HUES64 (cell line): ENCODE measurements at regions not wholly inside any gene's neighbourhood (a gene's known extent, or its start where the extent isn't known, plus 50 kb on each side); places are given as distances from the start of the nearest gene placed in this dataset.

Source experiments
- H3K27ac ChIP-seq: 2 replicates; pipeline ENCODE4 v1.7.0; 2013; ENCODE audit warnings: low read depth, low read length, inconsistent platforms
- H3K27me3 ChIP-seq: 2 replicates; pipeline ENCODE4 v1.6.1; 2013; ENCODE audit warnings: mild to moderate bottlenecking, low read length; ENCODE audit not compliant: insufficient read depth
- H3K36me3 ChIP-seq: 2 replicates; pipeline ENCODE4 v1.6.1; 2013; ENCODE audit warnings: mild to moderate bottlenecking, low read length; ENCODE audit not compliant: insufficient read depth
- H3K4me1 ChIP-seq: 2 replicates; pipeline ENCODE4 v1.6.1; 2013; ENCODE audit warnings: mild to moderate bottlenecking, low read length, moderate library complexity; ENCODE audit not compliant: insufficient read depth
- H3K4me3 ChIP-seq: 2 replicates; pipeline ENCODE4 v1.5.1; 2013; ENCODE audit warnings: mild to moderate bottlenecking, low read length, moderate library complexity
- H3K9ac ChIP-seq: 2 replicates; pipeline ENCODE4 v1.6.1; 2013; ENCODE audit warnings: mild to moderate bottlenecking, low read depth, low read length
- H3K9me3 ChIP-seq: 2 replicates; pipeline ENCODE4 v1.6.1; 2013; ENCODE audit warnings: low read depth, low read length; ENCODE audit not compliant: insufficient read depth
- WGBS: fragments of 150-250, 120-280 bp; methylation state at CpG from one replicate; pipeline ENCODE4 v1.1.7; 2013; ENCODE audit warnings: missing lambda C conversion rate; 5-methylcytosine and 5-hydroxymethylcytosine counted together

GRCh38 chr14:37851054-37851453, 255.6 kb downstream of the TTC6 start:
- Histone ChIP-seq H3K4me1 (no peaks in the 10 kb centered on the region), H3K27ac (no peak overlapping the region), H3K27me3 (no peaks in the 10 kb centered on the region), H3K36me3 (no peaks in the 10 kb centered on the region), H3K4me3 (no peak overlapping the region), H3K9me3 (no peaks in the 10 kb centered on the region), H3K9ac (no peak overlapping the region)
- WGBS, result 84% methylated on average over 1 of the region's 1 CpG

- Histone ChIP-seq H3K4me1 (no peaks in the 10 kb centered on the region), H3K9me3 (no peaks in the 10 kb centered on the region), H3K4me3 (no peak overlapping the region), H3K9ac (no peak overlapping the region), H3K27ac (no peak overlapping the region), H3K27me3 (no peaks in the 10 kb centered on the region), H3K36me3 (no peaks in the 10 kb centered on the region)
- 92% methylated on average over 1 of the region's 1 CpG for WGBS
Measured at GRCh38 chr14:37855871-37856270, 260.4 kb downstream of the TTC6 start.

GRCh38 chr14:37857774-37858266, 262.4 kb downstream of the TTC6 start:
- Histone ChIP-seq H3K27me3 (no peaks in the 10 kb centered on the region), H3K4me3 (no peak overlapping the region)
- WGBS, result 91% methylated on average over 2 of the region's 2 CpGs

GRCh38 chr14:37858733-37859132, 263.3 kb downstream of the TTC6 start:
- H3K36me3 ChIP-seq, result no peaks in the 10 kb centered on the region
- H3K9me3 ChIP-seq, result no peaks in the 10 kb centered on the region
- H3K27me3 ChIP-seq, result no peaks in the 10 kb centered on the region
- no peak overlapping the region for H3K4me3 ChIP-seq
- 81% methylated on average over 1 of the region's 1 CpG for WGBS
- no peaks in the 10 kb centered on the region for H3K4me1 ChIP-seq
- H3K27ac ChIP-seq, result no peak overlapping the region
- no peak overlapping the region for H3K9ac ChIP-seq

More at GRCh38 chr14:37857774-37858266, 262.4 kb downstream of the TTC6 start:
- H3K9ac ChIP-seq, result no peak overlapping the region
- H3K9me3 ChIP-seq, result no peaks in the 10 kb centered on the region
- no peaks in the 10 kb centered on the region for H3K36me3 ChIP-seq
- H3K27ac ChIP-seq, result no peak overlapping the region
- no peaks in the 10 kb centered on the region for H3K4me1 ChIP-seq

- WGBS, result 98% methylated on average over 3 of the region's 3 CpGs
Measured at GRCh38 chr14:37859177-37859576, 263.7 kb downstream of the TTC6 start.

GRCh38 chr14:37862263-37862662, 266.8 kb downstream of the TTC6 start:
- H3K9ac ChIP-seq, result no peak overlapping the region
- no peak overlapping the region for H3K4me3 ChIP-seq
- no peaks in the 10 kb centered on the region for H3K36me3 ChIP-seq
- H3K4me1 ChIP-seq, result no peaks in the 10 kb centered on the region
- no peaks in the 10 kb centered on the region for H3K27me3 ChIP-seq
- 96% methylated on average over 2 of the region's 3 CpGs for WGBS
- no peak overlapping the region for H3K27ac ChIP-seq
- no peaks in the 10 kb centered on the region for H3K9me3 ChIP-seq

More at GRCh38 chr14:37859177-37859576, 263.7 kb downstream of the TTC6 start:
- Histone ChIP-seq H3K36me3 (no peaks in the 10 kb centered on the region), H3K27ac (no peak overlapping the region), H3K27me3 (no peaks in the 10 kb centered on the region), H3K4me1 (no peaks in the 10 kb centered on the region), H3K4me3 (no peak overlapping the region), H3K9me3 (no peaks in the 10 kb centered on the region), H3K9ac (no peak overlapping the region)

- Histone ChIP-seq H3K27me3 (no peaks in the 10 kb centered on the region), H3K36me3 (no peaks in the 10 kb centered on the region), H3K27ac (no peak overlapping the region), H3K4me3 (no peak overlapping the region), H3K4me1 (no peaks in the 10 kb centered on the region), H3K9me3 (no peaks in the 10 kb centered on the region), H3K9ac (no peak overlapping the region)
- WGBS, result 87% methylated on average over 6 of the region's 6 CpGs
Measured at GRCh38 chr14:37864128-37864527, 268.7 kb downstream of the TTC6 start.

GRCh38 chr14:37864861-37865718, 269.7 kb downstream of the TTC6 start:
- H3K36me3 ChIP-seq, result no peaks in the 10 kb centered on the region
- no peak overlapping the region for H3K27ac ChIP-seq
- no peaks in the 10 kb centered on the region for H3K4me1 ChIP-seq
- no peaks in the 10 kb centered on the region for H3K9me3 ChIP-seq
- WGBS, result 85% methylated on average over 11 of the region's 11 CpGs
- H3K4me3 ChIP-seq, result no peak overlapping the region
- H3K27me3 ChIP-seq, result no peaks in the 10 kb centered on the region
- H3K9ac ChIP-seq, result no peak overlapping the region

- no peaks in the 10 kb centered on the region for H3K4me1 ChIP-seq
- no peak overlapping the region for H3K27ac ChIP-seq
- 92% methylated on average over 4 of the region's 4 CpGs for WGBS
- no peak overlapping the region for H3K4me3 ChIP-seq
- H3K27me3 ChIP-seq, result no peaks in the 10 kb centered on the region
- no peak overlapping the region for H3K9ac ChIP-seq
- no peaks in the 10 kb centered on the region for H3K9me3 ChIP-seq
- no peaks in the 10 kb centered on the region for H3K36me3 ChIP-seq
Measured at GRCh38 chr14:37865719-37866549, 270.5 kb downstream of the TTC6 start.

GRCh38 chr14:37869633-37870032, 274.2 kb downstream of the TTC6 start:
- H3K9me3 ChIP-seq, result no peaks in the 10 kb centered on the region
- no peak overlapping the region for H3K27ac ChIP-seq
- WGBS, result 64% methylated on average over 2 of the region's 2 CpGs

GRCh38 chr14:37870170-37870569, 274.7 kb downstream of the TTC6 start:
- WGBS, result 67% methylated on average over 3 of the region's 5 CpGs

More at GRCh38 chr14:37869633-37870032, 274.2 kb downstream of the TTC6 start:
- Histone ChIP-seq H3K36me3 (no peaks in the 10 kb centered on the region), H3K27me3 (no peaks in the 10 kb centered on the region), H3K4me3 (no peak overlapping the region), H3K4me1 (no peaks in the 10 kb centered on the region), H3K9ac (no peak overlapping the region)

More at GRCh38 chr14:37870170-37870569, 274.7 kb downstream of the TTC6 start:
- Histone ChIP-seq H3K9me3 (no peaks in the 10 kb centered on the region), H3K4me1 (peaks cover 3% of the 10 kb centered on the region; the same call in 1 of the 2 replicates), H3K9ac (no peak overlapping the region), H3K36me3 (no peaks in the 10 kb centered on the region), H3K27ac (no peak overlapping the region), H3K27me3 (no peaks in the 10 kb centered on the region), H3K4me3 (no peak overlapping the region)
